ENCODE measurements at regions not wholly inside any gene's neighbourhood (a gene's known extent, or its start where the extent isn't known, plus 50 kb on each side); places are given as distances from the start of the nearest gene placed in this dataset.

DNA sequence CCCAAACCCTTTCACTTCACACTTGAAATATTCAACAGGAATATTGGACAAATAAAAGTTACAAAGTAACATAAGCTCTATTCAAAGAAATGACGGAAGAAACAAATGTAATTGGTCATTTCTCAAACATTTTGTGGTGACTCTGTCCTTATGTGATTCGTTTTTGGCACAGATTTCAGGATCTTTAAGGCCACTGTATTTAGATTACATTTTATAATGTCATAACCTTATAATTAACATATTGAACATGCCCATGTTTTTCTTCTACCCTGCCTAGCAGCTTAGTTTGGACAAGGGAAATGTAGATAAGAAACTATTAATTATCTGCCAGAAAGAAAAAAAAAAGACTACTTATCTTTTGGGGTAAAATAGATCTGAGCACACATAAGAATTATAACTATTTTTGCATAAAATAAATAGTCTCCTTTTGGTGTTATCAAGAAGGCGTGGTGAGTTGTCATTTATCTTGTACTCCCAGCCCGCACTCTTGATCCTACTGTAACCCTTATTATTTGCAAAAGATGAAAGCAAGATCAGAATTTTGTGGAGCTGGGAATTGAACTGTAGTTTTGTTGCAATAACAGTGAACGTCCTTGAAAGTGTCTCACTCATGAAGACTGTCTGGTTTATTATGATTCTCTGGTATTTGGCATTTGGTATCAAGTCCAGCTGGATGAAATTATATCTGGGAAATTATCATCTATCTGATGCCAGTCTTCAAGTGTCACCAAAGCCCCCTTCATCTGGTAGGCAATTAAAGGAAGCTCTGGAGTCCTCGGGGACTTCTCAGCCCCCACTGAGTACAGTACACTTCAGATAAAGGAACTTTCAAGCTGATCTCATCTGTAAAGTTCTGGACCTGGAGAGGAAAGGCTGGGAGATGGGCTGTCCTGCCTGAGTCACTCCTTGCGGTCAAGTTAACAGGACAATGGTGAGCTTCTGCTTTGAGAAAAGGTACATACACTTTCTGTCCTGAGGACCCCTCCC, 175.7 kb upstream of the INHBA start:
- no peak for DNase-seq

DNA sequence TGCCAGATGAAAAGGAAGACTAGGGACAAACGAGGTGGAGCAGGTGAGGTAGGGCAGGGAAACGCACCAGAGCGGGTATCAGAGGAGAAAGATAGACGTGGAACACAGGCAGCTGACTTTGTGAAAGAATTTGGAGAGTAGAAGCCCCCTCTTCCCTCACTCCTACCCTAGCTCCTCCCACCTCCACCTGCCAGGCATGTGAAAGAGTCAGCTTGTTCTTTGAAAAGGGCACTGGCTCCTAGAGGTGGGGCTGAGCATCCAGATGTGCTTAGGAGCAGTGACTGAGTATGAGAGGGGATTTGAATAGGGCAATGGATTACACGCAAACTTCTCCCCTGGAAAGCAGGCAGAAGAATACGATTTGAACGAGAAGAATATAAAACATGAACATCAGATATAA, 174.2 kb upstream of the INHBA start:
- no peak for DNase-seq

DNA sequence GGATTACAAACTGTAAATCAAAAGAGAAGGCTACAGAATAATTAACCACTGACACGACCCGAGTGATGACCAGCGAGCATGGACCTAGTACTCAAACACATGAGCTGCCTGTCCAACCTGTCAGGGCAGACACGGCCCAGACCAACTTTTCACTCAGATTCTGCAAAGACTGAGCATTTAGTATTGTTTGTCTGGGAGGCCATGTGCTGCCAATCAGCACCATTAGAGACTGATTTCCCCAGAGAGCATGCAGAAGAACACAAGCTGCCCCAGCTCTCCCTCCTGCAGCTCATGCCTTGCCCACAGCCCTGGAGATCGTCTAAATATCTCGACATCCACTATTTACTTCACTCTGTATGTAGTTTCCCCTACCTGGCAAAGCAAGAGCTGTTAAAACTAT, 172.6 kb upstream of the INHBA start:
- DNase-seq, result no peak

DNA sequence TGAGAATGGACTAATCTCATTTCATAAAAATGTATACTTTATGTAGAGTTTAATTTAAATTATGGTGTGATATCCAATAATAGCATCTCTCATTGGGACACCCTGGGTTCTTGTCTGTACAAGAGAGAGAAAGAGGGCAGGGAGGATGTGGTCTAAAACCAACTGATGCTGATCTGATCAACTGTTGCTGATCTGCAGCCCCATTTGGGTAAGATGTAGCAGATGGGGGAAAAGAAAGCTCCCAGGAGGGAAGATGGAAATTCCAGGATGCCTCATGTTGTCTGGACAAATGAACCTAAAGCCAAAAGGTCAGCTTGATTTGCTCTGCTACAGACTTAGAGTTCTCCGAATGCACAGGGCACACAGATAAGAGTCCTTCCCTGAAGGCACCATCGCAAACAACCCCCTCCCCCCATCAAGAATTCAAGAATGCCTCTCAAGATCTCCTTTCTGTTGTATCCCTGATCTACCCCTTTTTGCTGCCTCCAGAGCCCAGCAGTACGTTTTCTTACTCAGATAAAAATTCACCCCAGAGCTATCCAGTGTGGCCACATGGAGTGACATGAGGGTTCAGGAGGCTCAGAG, 171.4 kb upstream of the INHBA start:
- DNase-seq, result no peak

DNA sequence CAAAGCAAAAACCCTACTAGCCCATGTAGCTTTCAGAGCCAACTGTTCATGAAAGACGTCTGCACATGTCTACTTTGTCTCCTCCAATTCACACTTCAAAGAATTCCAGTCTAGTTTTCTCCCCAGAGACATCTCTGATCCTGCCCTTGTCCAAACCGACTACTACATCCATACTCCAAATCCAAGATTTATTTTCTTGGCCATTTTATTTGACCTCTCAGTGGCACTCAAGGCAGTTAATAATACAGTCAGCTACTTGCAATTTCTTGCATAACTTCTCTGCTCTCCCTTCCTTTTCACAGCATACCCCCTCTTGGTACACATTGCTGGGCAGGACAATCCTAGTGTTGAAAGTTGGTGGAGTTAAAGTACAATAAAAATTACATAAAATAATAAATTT, 170.9 kb upstream of the INHBA start:
- no peak for DNase-seq

DNA sequence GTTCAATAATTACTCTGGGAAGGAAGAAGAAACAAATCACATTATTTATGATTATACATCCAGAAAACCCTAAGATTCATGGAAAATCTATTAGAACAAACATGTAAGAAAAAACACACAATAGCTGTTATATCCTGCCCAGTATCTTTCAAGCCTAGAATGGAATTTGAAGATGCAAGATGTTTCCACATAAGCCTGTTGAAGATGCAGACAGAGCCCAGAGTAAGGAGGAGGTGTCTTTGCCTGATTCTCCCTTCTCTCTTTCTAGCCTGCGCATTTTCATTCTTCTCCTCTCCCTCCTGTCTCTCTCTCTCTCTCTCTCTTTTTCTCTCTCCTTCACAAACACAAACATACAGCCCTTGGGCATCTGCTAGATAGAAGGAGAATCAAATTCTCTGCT, 170.1 kb upstream of the INHBA start:
- DNase-seq, result no peak

DNA sequence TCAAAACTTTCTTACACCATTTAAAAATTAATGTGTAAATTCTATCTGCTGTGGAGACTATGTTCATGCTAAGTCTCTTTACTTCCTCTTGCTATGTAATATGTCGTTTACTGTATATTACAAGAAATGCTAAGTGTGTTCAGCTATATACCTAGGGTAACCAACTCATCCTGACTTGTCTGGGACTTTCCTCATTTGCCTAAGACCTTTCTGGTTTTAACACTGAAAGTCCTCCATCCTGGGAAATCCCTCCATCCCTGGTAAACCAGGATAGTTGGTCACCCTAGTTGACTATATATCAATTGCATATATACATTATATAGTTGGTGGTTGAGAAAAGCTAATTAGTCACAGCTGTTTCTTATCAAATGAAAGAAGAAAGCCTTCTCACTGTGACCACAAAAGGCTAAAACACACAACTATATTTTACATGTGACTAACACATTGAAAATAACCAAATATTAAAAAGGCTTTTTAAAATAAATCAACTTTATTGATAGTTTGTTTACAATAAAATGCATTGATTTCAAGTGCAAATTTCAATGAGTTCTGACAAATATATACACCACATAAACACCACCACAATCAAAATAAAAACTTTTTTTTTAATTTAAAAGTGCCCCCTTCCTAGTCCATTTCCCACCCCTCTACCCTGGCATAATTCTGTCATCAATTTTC, 167.7 kb upstream of the INHBA start:
- no peak for DNase-seq

DNA sequence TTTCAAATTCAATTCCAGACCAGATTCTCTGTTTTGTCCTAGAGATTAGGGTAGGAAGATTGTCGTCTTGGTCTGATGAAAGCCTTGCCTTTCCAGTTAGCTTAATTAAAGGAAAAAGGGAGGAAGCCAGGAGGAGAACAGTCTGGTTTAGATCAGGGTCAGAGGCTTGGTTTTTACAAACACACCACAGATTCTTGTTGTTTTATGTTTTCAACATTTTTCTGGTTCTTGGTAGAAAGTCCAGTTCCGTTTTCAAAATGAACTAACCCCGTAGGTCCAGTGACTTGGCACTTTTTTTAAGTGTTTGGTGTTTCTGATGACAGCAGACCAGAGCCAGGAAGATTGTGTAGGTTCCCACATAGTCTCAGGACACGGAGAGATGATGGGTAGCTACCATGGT, 167.1 kb upstream of the INHBA start:
- no peak for DNase-seq

DNA sequence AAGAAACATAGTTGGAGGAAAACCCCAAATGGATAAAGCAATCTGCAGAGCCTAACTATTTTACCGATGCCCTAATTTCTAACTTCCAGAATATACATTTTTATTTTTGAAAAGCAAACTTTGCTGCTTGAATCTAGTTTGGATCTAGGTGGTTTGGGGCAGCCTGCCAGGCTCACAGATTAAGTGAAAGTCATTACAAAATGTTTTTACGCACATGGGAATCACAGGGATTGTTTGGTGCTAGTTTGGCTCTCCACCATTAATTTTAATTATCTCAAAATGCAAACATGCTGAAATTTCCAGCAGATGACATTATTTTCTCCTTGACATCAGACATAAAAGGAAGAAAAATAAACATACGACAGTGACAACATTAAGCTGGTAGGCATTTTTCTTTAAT, 166.7 kb upstream of the INHBA start:
- no peak for DNase-seq

DNA sequence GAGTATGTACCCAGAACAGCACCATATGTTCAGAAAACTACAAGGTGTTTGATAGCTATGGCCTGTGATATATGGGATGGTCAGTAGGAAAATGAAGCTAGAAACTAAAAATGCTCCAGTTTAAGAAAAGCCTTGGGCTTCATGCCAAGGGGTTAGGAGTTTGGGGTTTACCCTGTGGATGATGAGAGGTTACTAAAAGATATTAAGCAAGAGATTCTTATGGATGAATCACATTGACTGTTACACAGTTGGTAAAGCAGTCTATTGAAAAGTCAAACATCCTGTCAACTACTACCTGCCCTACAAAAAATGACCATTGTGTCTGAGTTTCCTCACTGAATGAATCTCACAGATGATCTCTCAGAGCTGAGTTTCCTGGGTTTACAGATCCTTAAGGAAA, 166.2 kb upstream of the INHBA start:
- DNase-seq, result no peak

DNA sequence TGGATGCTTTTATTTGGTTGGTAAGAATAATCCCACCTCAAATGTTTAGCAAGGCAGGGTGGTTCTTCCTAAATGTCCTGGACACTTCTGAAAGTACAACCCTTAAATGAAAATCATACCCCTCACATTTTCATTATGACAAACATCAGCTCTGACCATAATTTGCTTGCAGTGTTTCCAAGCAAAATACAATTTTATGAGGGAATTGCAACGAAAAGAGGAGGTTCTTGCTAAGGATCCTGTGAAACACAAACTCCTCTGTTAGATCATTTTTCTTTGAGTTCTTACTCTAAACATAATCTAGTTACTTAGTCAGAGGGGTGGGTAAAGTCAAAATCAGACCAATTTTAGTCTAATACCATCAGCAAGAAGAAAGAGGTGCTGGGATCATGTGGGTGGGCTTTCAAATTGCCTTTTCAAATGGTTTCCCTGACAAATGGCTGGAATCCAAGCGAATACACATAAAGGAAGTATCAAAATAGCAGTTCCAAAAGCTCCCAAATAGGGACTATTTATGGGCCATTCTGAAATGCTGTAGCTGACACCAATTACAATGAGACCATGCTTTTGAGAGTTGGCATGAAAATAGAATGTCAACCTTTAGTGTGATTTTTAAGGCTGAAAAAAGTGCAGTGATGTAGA, 164.9 kb upstream of the INHBA start:
- DNase-seq, result no peak

DNA sequence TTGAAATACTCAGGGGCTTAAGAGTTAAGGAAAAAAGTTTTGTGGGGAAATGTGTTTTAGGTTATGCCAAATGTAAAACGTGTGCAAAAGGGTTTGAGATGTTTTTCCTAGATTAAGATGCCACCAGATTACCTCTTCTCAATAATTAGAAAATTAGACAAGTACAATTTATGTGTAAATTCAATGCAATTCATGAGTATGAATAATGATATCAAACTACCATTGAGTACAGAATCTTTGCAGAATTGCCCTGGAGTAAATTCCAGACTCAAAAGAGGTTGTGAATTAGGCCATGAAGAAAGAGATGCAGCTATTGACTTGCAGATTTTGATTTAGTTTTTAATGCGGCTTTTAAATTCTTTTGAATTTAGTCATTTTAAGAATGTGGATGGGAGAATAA, 159.4 kb upstream of the INHBA start:
- no peak for DNase-seq

DNA sequence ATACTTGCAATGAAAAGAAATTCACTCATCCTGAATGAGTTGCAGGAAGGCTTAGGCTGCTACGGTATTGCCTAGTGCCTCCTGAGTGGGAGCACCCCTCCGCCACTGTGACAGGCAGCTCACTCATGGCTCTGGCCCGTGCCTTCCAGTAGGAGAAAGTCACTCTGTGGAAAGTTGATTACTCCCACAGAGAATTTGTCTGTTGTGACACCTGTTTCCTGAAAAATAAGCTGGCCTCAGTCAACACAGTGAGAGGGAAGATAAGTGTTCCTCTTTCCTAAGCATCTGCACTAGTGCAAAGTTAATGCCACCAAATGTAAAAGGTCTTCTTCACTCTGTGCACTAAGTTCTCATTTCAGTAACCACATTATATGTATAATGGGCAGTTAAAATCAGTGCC, 158.8 kb upstream of the INHBA start:
- no peak for DNase-seq

DNA sequence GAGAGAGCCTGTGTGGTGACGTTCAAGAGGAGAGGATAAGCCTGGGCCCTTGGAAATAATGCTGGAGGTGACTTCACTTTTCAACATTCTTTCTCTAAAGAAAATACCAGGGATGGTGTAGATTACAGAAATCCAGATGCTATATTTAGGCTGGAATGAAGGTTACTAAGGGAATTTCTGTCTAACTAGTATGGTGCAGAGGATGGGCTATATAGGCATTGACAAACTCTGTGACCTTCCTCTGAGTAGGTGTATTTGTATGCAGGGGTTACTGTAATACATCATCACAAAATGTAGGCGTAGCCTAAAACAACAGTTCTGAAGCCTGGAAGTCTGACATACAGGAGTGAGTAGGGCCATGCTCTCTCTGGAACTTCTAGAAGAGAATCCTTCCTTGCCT, 155.3 kb upstream of the INHBA start:
- DNase-seq, result no peak

DNA sequence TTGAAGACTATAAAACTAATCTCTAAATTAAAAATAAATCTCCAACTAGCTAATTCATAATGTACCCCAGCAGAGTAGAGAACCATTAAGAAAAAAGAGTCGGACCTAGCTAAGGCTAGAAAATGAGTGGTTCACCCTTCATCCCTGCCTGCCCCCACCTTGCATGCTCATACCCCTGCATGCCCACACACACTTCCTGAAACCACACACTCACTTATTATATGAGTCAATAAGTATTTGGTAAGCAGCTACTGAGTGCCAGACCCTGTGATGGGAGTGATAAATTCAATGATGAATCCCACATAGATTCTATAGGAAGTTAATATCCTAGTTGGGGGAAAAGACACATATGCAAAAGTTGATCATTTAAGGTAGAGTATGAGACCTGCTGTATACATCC, 152.9 kb upstream of the INHBA start:
- no peak for DNase-seq

DNA sequence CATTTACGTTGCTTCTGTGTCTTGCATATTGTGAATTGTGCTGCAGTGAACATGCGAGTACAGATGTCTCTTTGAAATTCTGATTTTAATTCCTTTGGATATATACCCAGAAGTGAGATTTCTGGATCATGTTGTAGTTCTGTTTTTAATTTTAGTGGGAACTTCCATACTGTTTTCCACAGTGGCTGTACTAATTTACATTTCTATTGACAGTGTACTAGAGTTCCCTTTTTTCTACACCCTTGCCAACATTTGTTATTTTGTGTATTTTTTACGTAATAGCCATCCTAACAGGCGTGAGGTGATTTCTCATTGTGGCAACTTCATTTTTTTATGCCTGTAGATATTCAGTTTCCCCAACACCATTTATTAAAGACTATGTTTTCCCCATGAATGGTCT, 144.7 kb upstream of the INHBA start:
- DNase-seq, result no peak

DNA sequence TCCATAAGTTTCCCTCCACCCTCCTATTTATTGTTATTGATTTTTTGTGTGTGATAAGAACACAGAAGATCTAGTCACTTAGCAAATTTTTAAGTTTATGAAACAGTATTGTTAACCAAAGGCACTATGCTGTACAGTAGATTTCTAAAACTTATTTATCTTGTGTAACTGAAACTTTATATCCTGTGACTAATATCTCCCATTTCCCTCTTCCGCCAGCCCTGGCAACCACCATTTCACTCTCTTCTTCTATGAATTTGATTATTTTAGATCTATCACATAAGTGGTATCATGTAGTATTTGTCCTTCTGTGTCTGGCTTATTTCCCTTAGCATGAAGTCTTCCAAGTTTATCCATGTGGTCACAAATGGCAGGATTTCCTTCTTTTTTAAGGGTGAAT, 144.3 kb upstream of the INHBA start:
- DNase-seq, result no peak

DNA sequence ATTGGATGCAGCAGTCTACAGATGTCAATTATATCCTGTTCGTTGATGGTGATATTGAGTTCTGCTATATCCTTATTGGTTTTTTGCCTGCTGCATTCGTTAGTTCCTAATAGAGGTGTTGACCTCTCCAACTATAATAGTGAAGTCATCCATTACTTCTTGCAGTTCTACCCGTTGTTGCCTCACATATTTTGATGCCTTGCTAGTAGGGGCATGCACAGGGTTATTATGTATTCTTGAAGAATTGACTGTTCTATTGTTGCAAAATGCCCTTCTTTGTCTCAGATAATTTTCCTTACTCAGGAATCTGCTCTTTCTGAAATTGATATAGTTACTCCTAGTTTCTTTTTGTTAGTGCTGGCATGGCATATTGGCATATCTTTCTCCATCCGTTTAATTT, 140.1 kb upstream of the INHBA start:
- no peak for DNase-seq

DNA sequence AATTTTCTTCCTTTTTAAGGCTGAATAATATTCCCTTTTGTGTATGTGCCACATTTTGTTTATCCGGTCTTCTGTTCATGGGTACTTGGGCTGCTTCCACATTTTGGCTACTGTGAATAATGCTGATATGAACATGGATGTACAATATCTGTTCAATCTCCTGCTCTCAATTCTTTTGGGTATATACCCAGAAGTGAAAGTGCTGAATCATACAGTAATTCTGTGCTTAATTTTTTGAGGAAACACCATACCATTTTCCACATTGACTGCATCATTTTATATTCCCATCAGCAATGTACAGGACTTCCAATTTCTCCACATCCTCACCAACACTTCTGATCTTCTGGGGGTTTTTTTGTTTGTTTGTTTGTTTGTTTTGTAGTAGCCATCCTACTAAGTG, 135.0 kb upstream of the INHBA start:
- no peak for DNase-seq

DNA sequence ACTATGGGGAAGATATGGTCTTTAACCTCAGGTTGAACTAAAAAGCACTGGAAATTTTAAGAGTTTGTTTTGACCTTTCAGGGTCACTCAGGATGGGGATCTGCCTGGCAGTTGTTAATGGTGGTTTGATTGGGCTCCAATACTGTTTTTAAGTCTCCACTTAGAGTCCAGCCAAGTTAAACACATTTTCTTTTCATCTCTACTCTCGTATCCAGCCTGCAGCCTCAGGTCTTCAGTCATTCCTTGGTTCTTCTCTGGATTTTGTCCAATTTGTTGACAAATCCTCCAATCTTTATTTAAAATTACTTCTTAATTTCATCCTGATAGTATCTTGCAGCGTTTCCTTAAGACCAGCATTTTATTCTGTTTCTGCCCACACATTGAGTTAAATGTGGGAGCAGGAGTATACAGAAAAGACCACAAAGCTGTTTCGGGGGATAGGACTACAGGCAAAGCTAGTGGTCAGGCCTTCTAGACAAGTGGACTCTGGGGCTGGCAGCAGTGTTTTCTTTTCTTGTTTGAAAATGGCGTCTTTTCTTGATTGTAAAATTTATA, 133.2 kb upstream of the INHBA start:
- DNase-seq, result no peak

DNA sequence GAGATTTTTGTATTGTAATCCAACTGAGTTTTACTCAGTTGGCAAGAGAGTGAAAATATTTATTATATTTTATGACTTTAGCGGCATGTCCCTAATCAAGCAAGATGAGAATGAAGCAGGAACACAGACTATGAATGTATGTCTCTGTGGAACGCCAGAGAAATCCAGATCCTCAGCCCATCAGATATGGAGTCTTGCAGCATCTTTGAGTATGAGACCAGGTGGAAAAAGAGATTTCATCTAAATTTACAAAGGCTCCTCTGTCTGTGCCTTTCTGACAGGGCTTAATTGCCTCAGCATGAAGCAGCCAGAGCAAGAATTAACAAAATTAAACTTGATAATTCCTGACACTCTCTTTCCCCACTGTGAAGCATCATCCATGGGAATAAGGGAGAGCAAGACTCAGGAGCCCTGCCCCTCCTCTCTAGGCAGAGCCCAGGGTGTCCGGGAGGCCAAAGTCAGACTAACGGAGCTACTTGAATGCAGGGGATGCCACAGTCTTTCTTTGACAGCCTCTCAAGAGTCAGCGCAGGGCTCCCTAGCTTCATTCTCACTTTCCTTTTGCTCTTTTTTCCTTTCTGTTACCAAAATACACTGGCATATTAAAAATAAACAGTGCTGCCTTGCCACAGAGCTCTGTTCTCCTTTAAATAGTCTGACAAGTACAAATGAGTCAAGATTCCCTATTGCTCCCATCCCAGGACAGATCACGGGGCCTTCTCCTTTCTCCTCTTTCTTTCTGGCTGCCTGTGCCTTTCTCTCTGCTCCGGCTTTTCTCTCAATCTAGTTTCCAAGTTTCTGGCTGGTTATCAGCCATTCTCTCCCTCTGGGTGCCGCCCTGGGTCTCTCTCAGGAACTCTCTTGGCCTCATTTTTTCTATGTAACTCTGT, 132.2 kb upstream of the INHBA start:
- DNase-seq, result no peak

DNA sequence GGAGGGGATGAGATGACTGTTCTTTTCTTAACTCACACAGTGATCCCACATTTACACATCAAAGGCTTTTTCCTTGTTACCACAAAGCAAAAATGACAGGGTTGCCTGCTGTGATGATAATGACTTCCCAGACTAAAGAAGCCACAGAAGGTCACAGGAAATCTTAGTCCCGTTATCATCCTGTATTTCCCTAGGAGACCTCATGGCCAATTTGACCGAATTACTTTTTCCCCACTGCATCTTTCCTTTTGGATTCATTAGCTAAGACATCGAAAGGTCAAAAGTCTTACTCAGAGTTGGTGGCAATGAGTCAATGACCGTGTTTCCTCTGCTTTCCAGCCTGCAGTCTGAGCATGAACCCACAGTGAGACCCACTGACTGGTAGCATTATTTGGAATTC, 130.1 kb upstream of the INHBA start:
- no peak for DNase-seq
